ENCODE measurements at regions not wholly inside any gene's neighbourhood (a gene's known extent, or its start where the extent isn't known, plus 50 kb on each side); places are given as distances from the start of the nearest gene placed in this dataset.

GRCh38 chr9:78127279-78128225, 95.9 kb upstream of the GNAQ start:
- no peak for TF ChIP-seq POLR2A (IDR thresholded peaks at IDR 0.05; ENCODE audit: low read depth)
- no peak for TF ChIP-seq CTCF (IDR thresholded peaks at IDR 0.05)
- no peak for TF ChIP-seq POLR2AphosphoS5 (IDR thresholded peaks at IDR 0.05)
